Activated CD8-positive, alpha-beta T cell treated with anti-CD3 and anti-CD28 coated beads, Interleukin-2, amount 10 ng/mL, durations not matched to agents 7 days and 5 days (primary cell): ENCODE measurements at regions not wholly inside any gene's neighbourhood (a gene's known extent, or its start where the extent isn't known, plus 50 kb on each side); places are given as distances from the start of the nearest gene placed in this dataset.

Source experiments
- ATAC-seq: fragments of 150-1000 bp; cut with Tn5 transposase; one replicate; pipeline ENCODE4 v1.10.0; 2021; ENCODE audit warnings: moderate library complexity
- CTCF ChIA-PET: fragments of 350-600 bp; sonication (Branson Sonifier 250); formaldehyde crosslinking; loops from one replicate; lab custom pipeline; 2021; ENCODE audit warnings: antibody characterized with exemption; lab: Charles Lee
- POLR2A ChIA-PET: fragments of 350-600 bp; sonication (Branson Sonifier 250); formaldehyde crosslinking; loops from one replicate; lab custom pipeline; 2021; ENCODE audit warnings: antibody characterized with exemption; lab: Charles Lee
- DNase-seq: peaks from one replicate; pipeline ENCODE4 v3.0.0-alpha.2; 2020
- H3K27ac Mint-ChIP-seq: one replicate; pipeline ENCODE4 v1.8.0; 2021; ENCODE audit warnings: mild to moderate bottlenecking, mixed read lengths
- H3K27me3 Mint-ChIP-seq: one replicate; pipeline ENCODE4 v1.8.0; 2021; ENCODE audit warnings: low read depth, mixed read lengths
- H3K36me3 Mint-ChIP-seq: one replicate; pipeline ENCODE4 v1.8.0; 2021; ENCODE audit warnings: low read depth, mixed read lengths
- H3K4me1 Mint-ChIP-seq: one replicate; pipeline ENCODE4 v1.8.0; 2021; ENCODE audit warnings: low read depth, mixed read lengths
- H3K4me3 Mint-ChIP-seq: one replicate; pipeline ENCODE4 v1.8.0; 2021; ENCODE audit warnings: mild to moderate bottlenecking, mixed read lengths
- H3K9me3 Mint-ChIP-seq: one replicate; pipeline ENCODE4 v1.8.0; 2022; ENCODE audit warnings: mixed read lengths; ENCODE audit not compliant: insufficient read depth

- ChIA-PET CTCF (no interaction called here), POLR2A (no interaction called here)
- Mint-ChIP-seq H3K36me3 (peaks cover 6% of the 10 kb centered on the region), H3K4me1 (peaks cover 12% of the 10 kb centered on the region), H3K27me3 (no peaks in the 10 kb centered on the region), H3K9me3 (peaks cover under 1% of the 10 kb centered on the region), H3K4me3 (no peak overlapping the region), H3K27ac (no peak overlapping the region)
- ATAC-seq (no peak), DNase-seq (no peak)
Measured at GRCh38 chr10:8255301-8255700, 200.8 kb downstream of the GATA3 start.

- ATAC-seq (no peak), DNase-seq (no peak)
- H3K27me3 Mint-ChIP-seq: no peaks in the 10 kb centered on the region
- H3K4me1 Mint-ChIP-seq: peaks cover 9% of the 10 kb centered on the region
- no peaks in the 10 kb centered on the region for H3K9me3 Mint-ChIP-seq
- ChIA-PET POLR2A (no interaction called here), CTCF (no interaction called here)
- H3K36me3 Mint-ChIP-seq: peaks cover 6% of the 10 kb centered on the region
- H3K4me3 Mint-ChIP-seq: no peak overlapping the region
- H3K27ac Mint-ChIP-seq: no peak overlapping the region
Measured at GRCh38 chr10:8260645-8261044, 206.2 kb downstream of the GATA3 start.

- Mint-ChIP-seq H3K36me3 (no peaks in the 10 kb centered on the region), H3K27me3 (no peaks in the 10 kb centered on the region)
Measured at GRCh38 chr10:8262317-8262716, 207.8 kb downstream of the GATA3 start.

GRCh38 chr10:8269976-8270375 is 215.5 kb downstream of the GATA3 start:
- H3K27ac Mint-ChIP-seq: no peak overlapping the region
- H3K36me3 Mint-ChIP-seq: peaks cover 2% of the 10 kb centered on the region
- H3K9me3 Mint-ChIP-seq: no peaks in the 10 kb centered on the region
- H3K27me3 Mint-ChIP-seq: no peaks in the 10 kb centered on the region
- DNase-seq (no peak), ATAC-seq (no peak)
- CTCF ChIA-PET: no interaction called here
- POLR2A ChIA-PET: no interaction called here
- H3K4me1 Mint-ChIP-seq: no peaks in the 10 kb centered on the region
- H3K4me3 Mint-ChIP-seq: no peak overlapping the region

More at GRCh38 chr10:8262317-8262716, 207.8 kb downstream of the GATA3 start:
- no peaks in the 10 kb centered on the region for H3K9me3 Mint-ChIP-seq
- H3K4me3 Mint-ChIP-seq: no peak overlapping the region
- POLR2A ChIA-PET: no interaction called here
- CTCF ChIA-PET: no interaction called here
- no peak for DNase-seq
- no peak for ATAC-seq
- peaks cover 9% of the 10 kb centered on the region for H3K4me1 Mint-ChIP-seq
- no peak overlapping the region for H3K27ac Mint-ChIP-seq

- ATAC-seq (no peak), DNase-seq (no peak)
- no peak overlapping the region for H3K27ac Mint-ChIP-seq
- peaks cover 2% of the 10 kb centered on the region for H3K36me3 Mint-ChIP-seq
- H3K9me3 Mint-ChIP-seq: no peaks in the 10 kb centered on the region
- no peak overlapping the region for H3K4me3 Mint-ChIP-seq
- ChIA-PET POLR2A (no interaction called here), CTCF (no interaction called here)
- peaks cover 3% of the 10 kb centered on the region for H3K4me1 Mint-ChIP-seq
- no peaks in the 10 kb centered on the region for H3K27me3 Mint-ChIP-seq
Measured at GRCh38 chr10:8272794-8273425, 218.4 kb downstream of the GATA3 start.

GRCh38 chr10:8273749-8274148 is 219.3 kb downstream of the GATA3 start:
- H3K9me3 Mint-ChIP-seq: no peaks in the 10 kb centered on the region
- H3K27me3 Mint-ChIP-seq: no peaks in the 10 kb centered on the region
- CTCF ChIA-PET: no interaction called here
- no peak overlapping the region for H3K27ac Mint-ChIP-seq
- H3K4me3 Mint-ChIP-seq: no peak overlapping the region
- DNase-seq (no peak), ATAC-seq (no peak)
- H3K36me3 Mint-ChIP-seq: peaks cover 2% of the 10 kb centered on the region
- POLR2A ChIA-PET: no interaction called here
- H3K4me1 Mint-ChIP-seq: peaks cover 8% of the 10 kb centered on the region

- no peak for DNase-seq
- POLR2A ChIA-PET: no interaction called here
- H3K9me3 Mint-ChIP-seq: no peaks in the 10 kb centered on the region
- CTCF ChIA-PET: interaction anchor here (2.9 kb wide), 1 partner anchor 13 kb away, joined by 11 read pairs; no protein-coding TSS in a partner anchor
- no peaks in the 10 kb centered on the region for H3K27me3 Mint-ChIP-seq
- H3K4me1 Mint-ChIP-seq: peaks cover 8% of the 10 kb centered on the region
- peaks cover 2% of the 10 kb centered on the region for H3K36me3 Mint-ChIP-seq
- no peak overlapping the region for H3K27ac Mint-ChIP-seq
- H3K4me3 Mint-ChIP-seq: no peak overlapping the region
- ATAC-seq: no peak
Measured at GRCh38 chr10:8275911-8276310, 221.4 kb downstream of the GATA3 start.

- CTCF ChIA-PET: interaction anchor here (2.9 kb wide), 1 partner anchor 11 kb away, joined by 11 read pairs; no protein-coding TSS in a partner anchor
- POLR2A ChIA-PET: interaction anchor here (0.7 kb wide), 1 partner anchor 216 kb away, joined by 3 read pairs; no protein-coding TSS in a partner anchor
- DNase-seq (no peak), ATAC-seq (no peak)
- Mint-ChIP-seq H3K36me3 (peaks cover 2% of the 10 kb centered on the region), H3K4me3 (no peak overlapping the region), H3K9me3 (no peaks in the 10 kb centered on the region), H3K27me3 (peaks cover 5% of the 10 kb centered on the region), H3K27ac (no peak overlapping the region), H3K4me1 (peaks cover 18% of the 10 kb centered on the region)
Measured at GRCh38 chr10:8278099-8278498, 223.6 kb downstream of the GATA3 start.

GRCh38 chr10:8279598-8279997 is 225.1 kb downstream of the GATA3 start:
- peaks cover 5% of the 10 kb centered on the region for H3K27me3 Mint-ChIP-seq
- H3K4me1 Mint-ChIP-seq: peaks cover 18% of the 10 kb centered on the region
- no peak overlapping the region for H3K27ac Mint-ChIP-seq
- H3K36me3 Mint-ChIP-seq: peaks cover under 1% of the 10 kb centered on the region
- no peak overlapping the region for H3K4me3 Mint-ChIP-seq
- POLR2A ChIA-PET: no interaction called here
- CTCF ChIA-PET: interaction anchor here (1.3 kb wide), 1 partner anchor 123 kb away, joined by 5 read pairs; no protein-coding TSS in a partner anchor
- DNase-seq: no peak
- H3K9me3 Mint-ChIP-seq: no peaks in the 10 kb centered on the region
- no peak for ATAC-seq

- Mint-ChIP-seq H3K4me1 (peaks cover 18% of the 10 kb centered on the region), H3K9me3 (no peaks in the 10 kb centered on the region), H3K4me3 (no peak overlapping the region), H3K27ac (no peak overlapping the region), H3K27me3 (peaks cover 5% of the 10 kb centered on the region), H3K36me3 (no peaks in the 10 kb centered on the region)
- no peak for DNase-seq
- ChIA-PET CTCF (no interaction called here), POLR2A (no interaction called here)
- ATAC-seq: no peak
Measured at GRCh38 chr10:8280946-8281345, 226.5 kb downstream of the GATA3 start.

GRCh38 chr10:8282340-8282739 is 227.9 kb downstream of the GATA3 start:
- Mint-ChIP-seq H3K9me3 (no peaks in the 10 kb centered on the region), H3K4me3 (no peak overlapping the region), H3K4me1 (peaks cover 18% of the 10 kb centered on the region), H3K27ac (no peak overlapping the region), H3K36me3 (no peaks in the 10 kb centered on the region), H3K27me3 (peaks cover 5% of the 10 kb centered on the region)
- ChIA-PET CTCF (no interaction called here), POLR2A (no interaction called here)
- ATAC-seq: no peak
- DNase-seq: no peak

- Mint-ChIP-seq H3K9me3 (no peaks in the 10 kb centered on the region), H3K36me3 (no peaks in the 10 kb centered on the region), H3K27me3 (peaks cover 5% of the 10 kb centered on the region), H3K27ac (no peak overlapping the region), H3K4me3 (no peak overlapping the region), H3K4me1 (peaks cover 11% of the 10 kb centered on the region)
- DNase-seq: no peak
- POLR2A ChIA-PET: no interaction called here
- ATAC-seq: no peak
- CTCF ChIA-PET: no interaction called here
Measured at GRCh38 chr10:8283166-8283905, 228.8 kb downstream of the GATA3 start.
